Endodermal cell (in vitro differentiated cells): ENCODE measurements at regions not wholly inside any gene's neighbourhood (a gene's known extent, or its start where the extent isn't known, plus 50 kb on each side); places are given as distances from the start of the nearest gene placed in this dataset.

Experiments used
- DNase-seq: peaks from one replicate; pipeline ENCODE4 v3.0.0-alpha.2; 2017
- H3K27ac ChIP-seq: 2 replicates; pipeline ENCODE4 v1.5.1; 2013; ENCODE audit warnings: mild to moderate bottlenecking, low read depth, low read length, moderate library complexity
- H3K27me3 ChIP-seq: 2 replicates; pipeline ENCODE4 v1.6.1; 2013; ENCODE audit warnings: mild to moderate bottlenecking, low read length, moderate library complexity; ENCODE audit not compliant: insufficient read depth, control insufficient read depth, poor library complexity, severe bottlenecking
- H3K36me3 ChIP-seq: 2 replicates; pipeline ENCODE4 v1.7.0; 2013; ENCODE audit warnings: mild to moderate bottlenecking, low read length, moderate library complexity; ENCODE audit not compliant: control insufficient read depth, insufficient read depth
- H3K4me1 ChIP-seq: one replicate; pipeline ENCODE4 v1.7.0; 2013; ENCODE audit warnings: low read length; ENCODE audit not compliant: control insufficient read depth, insufficient read depth
- H3K4me3 ChIP-seq: 2 replicates; pipeline ENCODE4 v1.5.1; 2013; ENCODE audit warnings: mild to moderate bottlenecking, low read length, moderate library complexity
- H3K9ac ChIP-seq: 2 replicates; pipeline ENCODE4 v1.6.1; 2013; ENCODE audit warnings: mild to moderate bottlenecking, low read length, moderate library complexity; ENCODE audit not compliant: poor library complexity, severe bottlenecking; ENCODE audit errors: extremely low read depth
- H3K9me3 ChIP-seq: 2 replicates; pipeline ENCODE4 v1.6.1; 2013; ENCODE audit warnings: mild to moderate bottlenecking, low read length, moderate library complexity; ENCODE audit not compliant: control insufficient read depth
- H3K27ac Mint-ChIP-seq: 2 replicates; pipeline ENCODE4 v1.8.0; 2020; ENCODE audit warnings: mixed read lengths
- H3K27me3 Mint-ChIP-seq: 2 replicates; pipeline ENCODE4 v1.8.0; 2021; ENCODE audit warnings: mild to moderate bottlenecking, mixed read lengths; ENCODE audit not compliant: insufficient read depth
- H3K36me3 Mint-ChIP-seq: 2 replicates; pipeline ENCODE4 v1.8.0; 2020; ENCODE audit warnings: low read depth, mixed read lengths
- H3K4me1 Mint-ChIP-seq: 2 replicates; pipeline ENCODE4 v1.8.0; 2020; ENCODE audit warnings: mixed read lengths
- H3K4me3 Mint-ChIP-seq: 2 replicates; pipeline ENCODE4 v1.8.0; 2020; ENCODE audit warnings: mild to moderate bottlenecking, moderate library complexity, mixed read lengths
- H3K9me3 Mint-ChIP-seq: 2 replicates; pipeline ENCODE4 v1.8.0; 2020; ENCODE audit warnings: mild to moderate bottlenecking, mixed read lengths
- WGBS, 2 experiments: methylation state at CpG; one replicate each; pipeline versions ENCODE4 v1.1.5 to v1.1.7; 2013; ENCODE audit warnings: missing lambda C conversion rate in 2 of 2, mixed read lengths in 1 of 2; ENCODE audit not compliant: insufficient coverage in 1 of 2, insufficient read length in 1 of 2; 5-methylcytosine and 5-hydroxymethylcytosine counted together
- TF ChIP-seq, protein P1 (sequence below): fragments of 200-600 bp; sonication (generic); conservative IDR thresholded peaks from 2 replicates; pipeline ENCODE4 v1.5.0; 2021; ENCODE audit warnings: antibody characterized with exemption, mild to moderate bottlenecking

GRCh38 chr7:67408109-67408508 lies 411.5 kb downstream of the TYW1 start:
- H3K9me3 Mint-ChIP-seq = peaks cover 29% of the 10 kb centered on the region
- Histone ChIP-seq H3K9me3 (peaks cover 22% of the 10 kb centered on the region), H3K27me3 (no peaks in the 10 kb centered on the region), H3K36me3 (no peaks in the 10 kb centered on the region), H3K4me1 (no peaks in the 10 kb centered on the region), H3K9ac (no peak overlapping the region), H3K4me3 (no peak overlapping the region), H3K27ac (no peak overlapping the region)
- H3K4me1 Mint-ChIP-seq = peaks cover 4% of the 10 kb centered on the region
- TF ChIP-seq, protein P1, sequence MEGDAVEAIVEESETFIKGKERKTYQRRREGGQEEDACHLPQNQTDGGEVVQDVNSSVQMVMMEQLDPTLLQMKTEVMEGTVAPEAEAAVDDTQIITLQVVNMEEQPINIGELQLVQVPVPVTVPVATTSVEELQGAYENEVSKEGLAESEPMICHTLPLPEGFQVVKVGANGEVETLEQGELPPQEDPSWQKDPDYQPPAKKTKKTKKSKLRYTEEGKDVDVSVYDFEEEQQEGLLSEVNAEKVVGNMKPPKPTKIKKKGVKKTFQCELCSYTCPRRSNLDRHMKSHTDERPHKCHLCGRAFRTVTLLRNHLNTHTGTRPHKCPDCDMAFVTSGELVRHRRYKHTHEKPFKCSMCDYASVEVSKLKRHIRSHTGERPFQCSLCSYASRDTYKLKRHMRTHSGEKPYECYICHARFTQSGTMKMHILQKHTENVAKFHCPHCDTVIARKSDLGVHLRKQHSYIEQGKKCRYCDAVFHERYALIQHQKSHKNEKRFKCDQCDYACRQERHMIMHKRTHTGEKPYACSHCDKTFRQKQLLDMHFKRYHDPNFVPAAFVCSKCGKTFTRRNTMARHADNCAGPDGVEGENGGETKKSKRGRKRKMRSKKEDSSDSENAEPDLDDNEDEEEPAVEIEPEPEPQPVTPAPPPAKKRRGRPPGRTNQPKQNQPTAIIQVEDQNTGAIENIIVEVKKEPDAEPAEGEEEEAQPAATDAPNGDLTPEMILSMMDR = no peak
- H3K4me3 Mint-ChIP-seq = no peak overlapping the region
- H3K27me3 Mint-ChIP-seq = peaks cover 14% of the 10 kb centered on the region
- no peak overlapping the region for H3K27ac Mint-ChIP-seq
- no peak for DNase-seq
- no peaks in the 10 kb centered on the region for H3K36me3 Mint-ChIP-seq

- Histone ChIP-seq H3K36me3 (no peaks in the 10 kb centered on the region), H3K27me3 (no peaks in the 10 kb centered on the region), H3K9me3 (peaks cover 18% of the 10 kb centered on the region), H3K27ac (no peak overlapping the region), H3K9ac (no peak overlapping the region), H3K4me3 (no peak overlapping the region), H3K4me1 (no peaks in the 10 kb centered on the region)
- TF ChIP-seq, protein P1 = no peak
- peaks cover 15% of the 10 kb centered on the region for H3K27me3 Mint-ChIP-seq
- H3K9me3 Mint-ChIP-seq = peaks cover 24% of the 10 kb centered on the region
- no peak overlapping the region for H3K4me3 Mint-ChIP-seq
- no peaks in the 10 kb centered on the region for H3K4me1 Mint-ChIP-seq
- DNase-seq = peak; percentile 61
- H3K36me3 Mint-ChIP-seq = no peaks in the 10 kb centered on the region
- no peak overlapping the region for H3K27ac Mint-ChIP-seq
- WGBS, 2 experiments = 55 to 74% methylated on average over 2 to 3 of the region's 3 CpGs
These were observed 417.0 kb downstream of the TYW1 start for GRCh38 chr7:67413670-67414069.

GRCh38 chr7:67414858-67415257 lies 418.2 kb downstream of the TYW1 start:
- Histone ChIP-seq H3K9me3 (peaks cover 18% of the 10 kb centered on the region), H3K9ac (no peak overlapping the region), H3K27ac (no peak overlapping the region), H3K4me1 (no peaks in the 10 kb centered on the region), H3K36me3 (no peaks in the 10 kb centered on the region), H3K27me3 (no peaks in the 10 kb centered on the region), H3K4me3 (no peak overlapping the region)
- Mint-ChIP-seq H3K36me3 (no peaks in the 10 kb centered on the region), H3K4me1 (no peaks in the 10 kb centered on the region), H3K4me3 (no peak overlapping the region), H3K9me3 (peaks cover 23% of the 10 kb centered on the region), H3K27ac (no peak overlapping the region), H3K27me3 (peaks cover 13% of the 10 kb centered on the region)
- TF ChIP-seq, protein P1 = no peak
- 91 to 100% methylated on average over 3 to 6 of the region's 6 CpGs for WGBS, 2 experiments
- no peak for DNase-seq
